ENCODE measurements at regions not wholly inside any gene's neighbourhood (a gene's known extent, or its start where the extent isn't known, plus 50 kb on each side); places are given as distances from the start of the nearest gene placed in this dataset.

DNA sequence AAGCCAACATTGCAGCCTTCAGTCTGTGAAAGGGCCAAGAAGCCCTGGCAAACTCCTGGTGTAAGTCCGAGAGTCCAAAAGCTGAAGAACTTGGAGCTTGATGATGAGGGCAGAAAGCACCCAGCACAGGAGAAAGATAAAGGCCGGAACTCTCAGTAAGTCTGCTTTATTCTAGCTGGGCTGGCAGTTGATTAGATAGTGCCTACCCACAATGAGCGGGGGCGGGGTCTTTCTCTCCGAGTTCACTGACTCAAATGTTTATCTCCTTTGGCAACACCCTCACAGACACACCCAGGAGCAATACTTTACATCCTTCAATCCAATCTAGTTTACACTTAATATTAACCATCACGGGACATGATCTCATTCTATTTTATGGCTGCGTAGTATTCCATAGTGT is 1317.1 kb downstream of the SLITRK1 start (continued):
- TF ChIP-seq EP300 (IDR thresholded peaks at IDR 0.05; ENCODE audit: borderline replicate concordance in 1 of 2, control insufficient read depth in 1 of 2, low read depth in 2 of 2, low read length in 2 of 2) (no peak), ZBED1 (IDR thresholded peaks at IDR 0.05; ENCODE audit: borderline replicate concordance) (no peak), SMARCA5 (IDR thresholded peaks at IDR 0.05) (no peak), FOXM1 (IDR thresholded peaks at IDR 0.05; ENCODE audit: low read depth, low read length) (no peak), IRF3 (IDR thresholded peaks at IDR 0.05) (no peak)
- TF ChIP-seq, protein P1, sequence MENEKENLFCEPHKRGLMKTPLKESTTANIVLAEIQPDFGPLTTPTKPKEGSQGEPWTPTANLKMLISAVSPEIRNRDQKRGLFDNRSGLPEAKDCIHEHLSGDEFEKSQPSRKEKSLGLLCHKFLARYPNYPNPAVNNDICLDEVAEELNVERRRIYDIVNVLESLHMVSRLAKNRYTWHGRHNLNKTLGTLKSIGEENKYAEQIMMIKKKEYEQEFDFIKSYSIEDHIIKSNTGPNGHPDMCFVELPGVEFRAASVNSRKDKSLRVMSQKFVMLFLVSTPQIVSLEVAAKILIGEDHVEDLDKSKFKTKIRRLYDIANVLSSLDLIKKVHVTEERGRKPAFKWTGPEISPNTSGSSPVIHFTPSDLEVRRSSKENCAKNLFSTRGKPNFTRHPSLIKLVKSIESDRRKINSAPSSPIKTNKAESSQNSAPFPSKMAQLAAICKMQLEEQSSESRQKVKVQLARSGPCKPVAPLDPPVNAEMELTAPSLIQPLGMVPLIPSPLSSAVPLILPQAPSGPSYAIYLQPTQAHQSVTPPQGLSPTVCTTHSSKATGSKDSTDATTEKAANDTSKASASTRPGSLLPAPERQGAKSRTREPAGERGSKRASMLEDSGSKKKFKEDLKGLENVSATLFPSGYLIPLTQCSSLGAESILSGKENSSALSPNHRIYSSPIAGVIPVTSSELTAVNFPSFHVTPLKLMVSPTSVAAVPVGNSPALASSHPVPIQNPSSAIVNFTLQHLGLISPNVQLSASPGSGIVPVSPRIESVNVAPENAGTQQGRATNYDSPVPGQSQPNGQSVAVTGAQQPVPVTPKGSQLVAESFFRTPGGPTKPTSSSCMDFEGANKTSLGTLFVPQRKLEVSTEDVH (IDR thresholded peaks at IDR 0.05; ENCODE audit: low read depth, partially characterized antibody), result no peak

DNA sequence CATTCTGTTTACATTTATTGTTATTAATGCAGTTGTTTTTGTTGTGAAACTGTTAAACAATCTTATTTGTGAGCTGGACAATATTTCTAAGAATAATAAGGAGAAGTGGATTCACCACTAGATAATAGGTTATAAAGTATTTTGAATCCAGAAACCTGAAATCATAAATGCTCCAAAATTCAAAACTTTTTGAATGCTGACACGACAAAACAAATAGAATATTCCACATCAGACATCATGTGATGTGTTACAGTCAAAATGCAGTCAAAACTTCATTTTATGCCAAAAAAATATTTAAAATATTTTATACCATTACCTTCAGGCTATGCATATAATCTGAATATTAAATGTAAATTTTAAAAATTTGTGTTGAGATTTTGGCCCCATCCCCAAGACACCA is 1321.4 kb downstream of the SLITRK1 start:
- ChIA-PET CTCF (no interaction called here), RAD21 (ENCODE audit: unreplicated experiment) (no interaction called here), SMC1A (ENCODE audit: uncharacterized antibody, unreplicated experiment) (no interaction called here), POLR2A (no interaction called here)
- intact Hi-C loops (cut with micrococcal nuclease; ENCODE audit: unreplicated experiment), result no loop called here
- Histone ChIP-seq H3K36me3 (ENCODE audit: control insufficient read depth in 2 of 2, insufficient read depth in 2 of 2, low read length in 1 of 2) (no peaks in the 10 kb centered on the region), H2AFZ (ENCODE audit: control insufficient read depth, low read depth, low read length) (no peak overlapping the region), H3K4me3 (no peak overlapping the region), H3K27me3 (replicated peaks in 1 of 2; ENCODE audit: control insufficient read depth in 2 of 2, insufficient read depth in 2 of 2, low read length in 1 of 2) (no peaks in the 10 kb centered on the region), H3K79me2 (ENCODE audit: control insufficient read depth, insufficient read depth, low read length) (no peaks in the 10 kb centered on the region), H4K20me1 (ENCODE audit: control insufficient read depth, insufficient read depth) (no peaks in the 10 kb centered on the region), H3K4me1 (ENCODE audit: control insufficient read depth, insufficient read depth, low read length) (no peaks in the 10 kb centered on the region), H3K27ac (ENCODE audit: control insufficient read depth, insufficient read depth) (no peak overlapping the region), H3K9ac (ENCODE audit: control insufficient read depth, insufficient read depth, low read length) (no peak overlapping the region), H3K9me3 (replicated peaks; ENCODE audit: control insufficient read depth, insufficient read depth, low read length) (no peaks in the 10 kb centered on the region), H3K4me2 (ENCODE audit: control insufficient read depth, insufficient read depth) (no peak overlapping the region)
- BruUV-seq (replicated peaks), result no TSS peak
- TF ChIP-seq EZH2 (IDR thresholded peaks at IDR 0.05; ENCODE audit: borderline replicate concordance, control insufficient read depth, low read depth, low read length), result no peak
- TF ChIP-seq MTA2 (IDR thresholded peaks at IDR 0.05; ENCODE audit: low read depth), result no peak
- TF ChIP-seq TCF3 (IDR thresholded peaks at IDR 0.05; ENCODE audit: borderline replicate concordance, insufficient read depth, low read depth, low read length), result no peak
- no peak for TF ChIP-seq RAD51 (IDR thresholded peaks at IDR 0.05)
- TF ChIP-seq ZNF24 (IDR thresholded peaks at IDR 0.05), result no peak
- no peak for TF ChIP-seq RELA (IDR thresholded peaks at IDR 0.05; ENCODE audit: borderline replicate concordance, partially characterized antibody)
- in situ Hi-C loops (cut with MboI), result no loop called here
- 20% methylated on average over 1 of the region's 1 CpG for WGBS (ENCODE audit: insufficient coverage, insufficient replicate concordance, low lambda C conversion rate, missing lambda C conversion rate)
- ATAC-seq, result no peak
- no peak for FAIRE-seq
- no peak for DNase-seq (ENCODE audit: low read depth, low spot score)

All from GM12878 (cell line).